Posterior vena cava (tissue), 2 donors: ENCODE measurements at regions not wholly inside any gene's neighbourhood (a gene's known extent, or its start where the extent isn't known, plus 50 kb on each side); places are given as distances from the start of the nearest gene placed in this dataset.

ENCODE experiments used
- DNase-seq: peaks from one replicate; pipeline ENCODE4 v3.0.0-alpha.2; 2020; ENCODE audit warnings: low spot score
- intact Hi-C, 2 donors: fragments of 100-400 bp; cut with DNase I; formaldehyde crosslinking; loops; one replicate each; pipeline versions ENCODE4 v1.14.1 to v1.14.2; 2022 to 2023
- donor health status: DM: yes; HTN: yes; CAD: no.
- donor health status: DM: yes; HTN: yes; CAD: no.

GRCh38 chr6:113489952-113490746 lies 367.0 kb upstream of the MARCKS start:
- intact Hi-C loops, result no loop called here
- DNase-seq, result no peak

- no peak for DNase-seq
- intact Hi-C loops, result no loop called here
Observed at GRCh38 chr6:113491376-113491775, 365.8 kb upstream of the MARCKS start.

- intact Hi-C loops, result no loop called here
- DNase-seq, result no peak
Observed at GRCh38 chr6:113493991-113494390, 363.2 kb upstream of the MARCKS start.

GRCh38 chr6:113495521-113495920 lies 361.6 kb upstream of the MARCKS start:
- no peak for DNase-seq
- intact Hi-C loops, result no loop called here

- DNase-seq, result no peak
- intact Hi-C loops, result no loop called here
Observed at GRCh38 chr6:113496166-113496565, 361.0 kb upstream of the MARCKS start.

GRCh38 chr6:113500221-113500620 lies 356.9 kb upstream of the MARCKS start:
- intact Hi-C loops, result no loop called here
- no peak for DNase-seq

GRCh38 chr6:113505084-113505699 lies 352.0 kb upstream of the MARCKS start:
- intact Hi-C loops, result no loop called here
- no peak for DNase-seq

GRCh38 chr6:113508249-113508648 lies 348.9 kb upstream of the MARCKS start:
- intact Hi-C loops, result no loop called here
- no peak for DNase-seq

GRCh38 chr6:113511100-113511499 lies 346.0 kb upstream of the MARCKS start:
- intact Hi-C loops, result no loop called here
- no peak for DNase-seq

- intact Hi-C loops, result no loop called here
- no peak for DNase-seq
Observed at GRCh38 chr6:113512576-113512975, 344.6 kb upstream of the MARCKS start.

- no peak for DNase-seq
- intact Hi-C loops, result no loop called here
Observed at GRCh38 chr6:113513086-113513485, 344.1 kb upstream of the MARCKS start.

- intact Hi-C loops, result no loop called here
- no peak for DNase-seq
Observed at GRCh38 chr6:113522376-113522775, 334.8 kb upstream of the MARCKS start.

GRCh38 chr6:113524826-113525225 lies 332.3 kb upstream of the MARCKS start:
- DNase-seq, result no peak
- intact Hi-C loops, result no loop called here

- intact Hi-C loops, result no loop called here
- DNase-seq, result no peak
Observed at GRCh38 chr6:113526553-113526952, 330.6 kb upstream of the MARCKS start.

GRCh38 chr6:113526995-113527394 lies 330.1 kb upstream of the MARCKS start:
- no peak for DNase-seq
- intact Hi-C loops, result no loop called here

GRCh38 chr6:113528111-113528510 lies 329.0 kb upstream of the MARCKS start:
- intact Hi-C loops, result no loop called here

GRCh38 chr6:113529196-113529595 lies 327.9 kb upstream of the MARCKS start:
- intact Hi-C loops, result no loop called here
- no peak for DNase-seq

More at GRCh38 chr6:113528111-113528510, 329.0 kb upstream of the MARCKS start:
- no peak for DNase-seq

GRCh38 chr6:113529879-113530278 lies 327.3 kb upstream of the MARCKS start:
- intact Hi-C loops, result no loop called here

GRCh38 chr6:113530769-113531168 lies 326.4 kb upstream of the MARCKS start:
- intact Hi-C loops, result no loop called here

More at GRCh38 chr6:113529879-113530278, 327.3 kb upstream of the MARCKS start:
- no peak for DNase-seq

GRCh38 chr6:113539202-113539601 lies 317.9 kb upstream of the MARCKS start:
- intact Hi-C loops, result no loop called here

More at GRCh38 chr6:113530769-113531168, 326.4 kb upstream of the MARCKS start:
- DNase-seq, result no peak

GRCh38 chr6:113539623-113540022 lies 317.5 kb upstream of the MARCKS start:
- DNase-seq, result no peak
- intact Hi-C loops, result no loop called here

More at GRCh38 chr6:113539202-113539601, 317.9 kb upstream of the MARCKS start:
- no peak for DNase-seq
